CD4-positive, CD25-positive, alpha-beta regulatory T cell (primary cell): ENCODE measurements at regions not wholly inside any gene's neighbourhood (a gene's known extent, or its start where the extent isn't known, plus 50 kb on each side); places are given as distances from the start of the nearest gene placed in this dataset.
A peak's percentile ranks its signal among the peaks of the same experiment; 100 is the strongest.

Source experiments
- ATAC-seq, 2 donors: fragments of 150-1000 bp; cut with Tn5 transposase; one replicate each; pipeline ENCODE4 v1.10.0; 2021; ENCODE audit warnings: low read depth in 2 of 2, moderate number of reproducible peaks in 2 of 2, moderate library complexity in 1 of 2
- DNase-seq, 3 donors: peaks; one replicate each; pipeline versions ENCODE4 v3.0.0 to v3.0.0-alpha.2; 2012 to 2022; ENCODE audit warnings: mixed read lengths in 1 of 3
- H3K27ac ChIP-seq: one replicate; pipeline ENCODE4 v1.7.0; 2013; ENCODE audit warnings: mild to moderate bottlenecking, low read length; ENCODE audit not compliant: insufficient read depth, poor library complexity, severe bottlenecking
- H3K27me3 ChIP-seq: one replicate; pipeline ENCODE4 v1.7.0; 2013; ENCODE audit warnings: low read length; ENCODE audit not compliant: control insufficient read depth, insufficient read depth
- H3K36me3 ChIP-seq: one replicate; pipeline ENCODE4 v1.7.0; 2013; ENCODE audit warnings: mild to moderate bottlenecking, low read length, moderate library complexity; ENCODE audit not compliant: control insufficient read depth, insufficient read depth
- H3K4me1 ChIP-seq: 2 replicates; pipeline ENCODE4 v1.7.0; 2013; ENCODE audit warnings: mild to moderate bottlenecking, low read length; ENCODE audit not compliant: insufficient read depth, control insufficient read depth, poor library complexity, severe bottlenecking
- H3K4me3 ChIP-seq: one replicate; pipeline ENCODE4 v1.7.0; 2013; ENCODE audit warnings: low read depth, mild to moderate bottlenecking, low read length, moderate library complexity
- H3K9me3 ChIP-seq, 2 experiments: 1 replicate in 1 of 2; 2 replicates in 1 of 2; pipeline ENCODE4 v1.7.0; 2013; ENCODE audit warnings: low read length in 2 of 2, mild to moderate bottlenecking in 1 of 2, moderate library complexity in 1 of 2; ENCODE audit not compliant: control insufficient read depth in 2 of 2
- H3K27ac Mint-ChIP-seq, 3 donors: one replicate each; pipeline ENCODE4 v1.8.0; 2020 to 2022; ENCODE audit warnings: mild to moderate bottlenecking in 3 of 3, mixed read lengths in 3 of 3, moderate library complexity in 2 of 3
- H3K27me3 Mint-ChIP-seq: one replicate; pipeline ENCODE4 v1.8.0; 2022; ENCODE audit warnings: mild to moderate bottlenecking, mixed read lengths
- H3K36me3 Mint-ChIP-seq: one replicate; pipeline ENCODE4 v1.8.0; 2020; ENCODE audit warnings: mixed read lengths
- H3K4me1 Mint-ChIP-seq, 4 donors: one replicate each; pipeline ENCODE4 v1.8.0; 2020 to 2022; ENCODE audit warnings: mixed read lengths in 4 of 4, mild to moderate bottlenecking in 1 of 4
- H3K4me3 Mint-ChIP-seq, 4 donors: one replicate each; pipeline ENCODE4 v1.8.0; 2020 to 2022; ENCODE audit warnings: mild to moderate bottlenecking in 4 of 4, mixed read lengths in 4 of 4, moderate library complexity in 3 of 4
- H3K9me3 Mint-ChIP-seq, 7 donors: one replicate each; pipeline ENCODE4 v1.8.0; 2020 to 2022; ENCODE audit warnings: mixed read lengths in 7 of 7, mild to moderate bottlenecking in 3 of 7, moderate library complexity in 2 of 7

DNA sequence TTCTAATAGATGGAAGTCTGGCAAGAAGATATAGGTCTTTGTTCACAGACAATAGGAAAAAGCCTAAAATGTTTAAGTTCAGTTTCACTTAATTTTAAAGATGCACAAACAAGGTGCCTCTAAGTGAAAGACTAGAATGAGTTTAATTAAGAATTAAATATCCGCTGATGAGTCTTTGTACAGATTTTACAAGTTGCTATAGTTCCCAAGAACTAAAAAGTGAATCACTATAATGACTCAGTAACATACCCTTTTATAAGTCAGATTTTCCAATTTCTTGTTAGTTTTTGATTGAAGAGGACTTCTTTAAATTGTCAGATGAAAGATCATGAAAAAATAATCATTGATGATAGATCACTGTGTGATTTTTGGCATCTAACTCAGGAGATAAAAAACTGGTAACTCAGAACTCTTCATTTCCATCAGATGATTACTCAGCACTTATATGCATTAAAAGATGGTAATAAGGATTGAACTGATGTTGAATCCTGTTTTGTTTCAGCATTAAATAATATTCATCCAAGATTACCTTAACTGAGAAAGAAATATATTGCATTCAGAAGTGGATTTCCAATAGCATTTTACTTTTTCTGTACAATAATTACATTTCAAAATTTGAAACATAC lies 59.0 kb upstream of the ST6GALNAC3 start:
- H3K27ac Mint-ChIP-seq = no peak overlapping the region
- ATAC-seq = no peak

DNA sequence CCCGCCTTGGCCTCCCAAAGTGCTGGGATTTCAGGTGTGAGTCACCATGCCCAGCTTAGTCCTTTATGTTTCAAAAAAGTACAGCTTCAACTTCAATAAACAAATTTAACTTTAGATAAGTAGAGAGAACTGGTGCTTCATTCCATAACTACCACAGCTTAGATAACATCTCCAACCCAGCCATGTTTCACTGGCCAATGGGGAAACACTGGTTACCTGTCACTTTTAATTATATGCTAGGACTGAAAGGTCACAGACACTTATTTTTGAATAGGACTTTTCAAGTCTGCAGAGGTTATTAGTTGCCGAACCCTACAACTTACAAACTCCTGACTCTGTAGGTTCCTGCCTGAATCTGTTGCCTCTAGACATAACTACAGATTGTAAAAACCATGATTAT lies 56.5 kb upstream of the ST6GALNAC3 start:
- no peak overlapping the region for H3K27ac ChIP-seq
- no peaks in the 10 kb centered on the region for H3K27me3 ChIP-seq
- Mint-ChIP-seq H3K9me3 (peaks cover 0 to 2% (median 0%) of the 10 kb centered on the region in 7 donors), H3K4me1 (peaks cover 0 to 3% (median 1%) of the 10 kb centered on the region in 4 donors), H3K27ac (no peak overlapping the region), H3K4me3 (no peak overlapping the region), H3K27me3 (peaks cover 6% of the 10 kb centered on the region), H3K36me3 (no peaks in the 10 kb centered on the region)
- ATAC-seq = no peak
- no peak overlapping the region for H3K4me3 ChIP-seq
- no peaks in the 10 kb centered on the region for H3K4me1 ChIP-seq
- no peaks in the 10 kb centered on the region for H3K9me3 ChIP-seq
- no peak for DNase-seq
- H3K36me3 ChIP-seq = no peaks in the 10 kb centered on the region

More for the DNA sequence above, 59.0 kb upstream of the ST6GALNAC3 start:
- H3K27ac ChIP-seq = no peak overlapping the region
- Mint-ChIP-seq H3K4me1 (peaks cover 0 to 3% (median 0%) of the 10 kb centered on the region in 4 donors), H3K4me3 (no peak overlapping the region), H3K36me3 (no peaks in the 10 kb centered on the region), H3K27me3 (peaks cover 4% of the 10 kb centered on the region), H3K9me3 (peaks cover 0 to 2% (median 0%) of the 10 kb centered on the region in 7 donors)
- no peaks in the 10 kb centered on the region for H3K9me3 ChIP-seq
- no peaks in the 10 kb centered on the region for H3K36me3 ChIP-seq
- DNase-seq = no peak
- H3K27me3 ChIP-seq = no peaks in the 10 kb centered on the region
- H3K4me3 ChIP-seq = no peak overlapping the region
- no peaks in the 10 kb centered on the region for H3K4me1 ChIP-seq

DNA sequence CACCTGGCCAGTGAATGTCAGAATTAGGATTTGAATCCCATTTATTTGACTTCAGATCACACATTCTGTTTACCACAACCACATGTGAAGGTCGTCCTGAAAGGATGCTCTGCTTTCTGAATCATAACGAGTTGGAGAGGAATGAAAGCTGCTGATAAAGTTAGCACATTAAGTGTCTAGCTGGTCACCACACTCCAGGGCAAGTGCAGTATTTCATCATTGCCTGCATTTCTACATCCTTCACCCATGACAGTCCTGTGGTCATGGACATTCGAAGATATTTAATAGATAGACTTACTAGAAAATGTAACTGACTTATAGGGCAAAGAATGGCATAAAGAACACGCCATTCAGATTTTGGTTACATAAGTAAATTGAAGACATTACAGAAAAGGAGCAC lies 52.7 kb upstream of the ST6GALNAC3 start:
- Histone ChIP-seq H3K4me3 (no peak overlapping the region), H3K27me3 (no peaks in the 10 kb centered on the region), H3K36me3 (no peaks in the 10 kb centered on the region), H3K9me3 (no peaks in the 10 kb centered on the region), H3K4me1 (no peaks in the 10 kb centered on the region), H3K27ac (no peak overlapping the region)
- Mint-ChIP-seq H3K27me3 (peaks cover 10% of the 10 kb centered on the region), H3K4me1 (peaks cover 0 to 18% (median 4%) of the 10 kb centered on the region in 4 donors), H3K36me3 (no peaks in the 10 kb centered on the region), H3K9me3 (no peaks in the 10 kb centered on the region), H3K4me3 (no peak overlapping the region), H3K27ac (no peak overlapping the region)
- no peak for ATAC-seq
- DNase-seq = no peak

GRCh38 chr1:76023669-76024435 lies 50.7 kb upstream of the ST6GALNAC3 start:
- H3K4me1 Mint-ChIP-seq = peaks cover 0 to 19% (median 4%) of the 10 kb centered on the region in 4 donors
- H3K27me3 ChIP-seq = no peaks in the 10 kb centered on the region
- peak overlapping the region in 2 of 4 donors; percentile 11 to 32 for H3K4me3 Mint-ChIP-seq
- H3K27me3 Mint-ChIP-seq = peaks cover 14% of the 10 kb centered on the region
- no peak overlapping the region for H3K27ac ChIP-seq
- no peak overlapping the region for H3K4me3 ChIP-seq
- peaks cover 0 to 3% (median 0%) of the 10 kb centered on the region in 7 donors for H3K9me3 Mint-ChIP-seq
- ATAC-seq = peak; percentile 44 to 58
- DNase-seq = peak in 2 of 3 donors; percentile 5 to 58
- no peaks in the 10 kb centered on the region for H3K36me3 ChIP-seq
- no peaks in the 10 kb centered on the region for H3K9me3 ChIP-seq
- H3K27ac Mint-ChIP-seq = peak overlapping the region in 1 of 3 donors; percentile 66
- H3K36me3 Mint-ChIP-seq = no peaks in the 10 kb centered on the region
- H3K4me1 ChIP-seq = no peaks in the 10 kb centered on the region
